NCI-H774 (cell line): ENCODE measurements at regions not wholly inside any gene's neighbourhood (a gene's known extent, or its start where the extent isn't known, plus 50 kb on each side); places are given as distances from the start of the nearest gene placed in this dataset.
"Not testable (repeated sequence)": the region's sequence is repeated elsewhere in the genome, so short reads cannot be mapped to it uniquely, and the experiment has no call there.

Experiments used
- DNase-seq: peaks from one replicate; lab custom pipeline; 2025; lab: John Stamatoyannopoulos, UW

DNA sequence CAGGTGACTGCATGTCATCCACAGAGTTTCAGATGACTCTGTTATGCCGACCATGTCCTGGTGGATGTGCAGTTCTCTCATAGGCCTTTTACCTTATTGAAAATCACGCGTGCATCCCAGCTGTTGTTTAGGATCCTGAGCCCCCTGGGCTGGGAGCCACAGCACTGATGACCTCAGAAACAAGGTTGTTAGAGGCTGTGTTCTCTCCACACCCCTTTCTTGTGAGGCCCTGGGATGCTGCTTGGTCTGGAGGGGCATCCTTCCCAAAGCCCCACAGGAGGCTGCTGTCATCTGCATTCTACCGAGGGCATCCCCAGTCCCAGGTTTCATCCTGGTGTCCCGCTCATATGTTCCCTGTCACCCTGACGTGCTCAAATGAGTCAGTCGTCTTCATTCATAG lies 76.5 kb upstream of the IRX4 start:
- DNase-seq, result no peak

DNA sequence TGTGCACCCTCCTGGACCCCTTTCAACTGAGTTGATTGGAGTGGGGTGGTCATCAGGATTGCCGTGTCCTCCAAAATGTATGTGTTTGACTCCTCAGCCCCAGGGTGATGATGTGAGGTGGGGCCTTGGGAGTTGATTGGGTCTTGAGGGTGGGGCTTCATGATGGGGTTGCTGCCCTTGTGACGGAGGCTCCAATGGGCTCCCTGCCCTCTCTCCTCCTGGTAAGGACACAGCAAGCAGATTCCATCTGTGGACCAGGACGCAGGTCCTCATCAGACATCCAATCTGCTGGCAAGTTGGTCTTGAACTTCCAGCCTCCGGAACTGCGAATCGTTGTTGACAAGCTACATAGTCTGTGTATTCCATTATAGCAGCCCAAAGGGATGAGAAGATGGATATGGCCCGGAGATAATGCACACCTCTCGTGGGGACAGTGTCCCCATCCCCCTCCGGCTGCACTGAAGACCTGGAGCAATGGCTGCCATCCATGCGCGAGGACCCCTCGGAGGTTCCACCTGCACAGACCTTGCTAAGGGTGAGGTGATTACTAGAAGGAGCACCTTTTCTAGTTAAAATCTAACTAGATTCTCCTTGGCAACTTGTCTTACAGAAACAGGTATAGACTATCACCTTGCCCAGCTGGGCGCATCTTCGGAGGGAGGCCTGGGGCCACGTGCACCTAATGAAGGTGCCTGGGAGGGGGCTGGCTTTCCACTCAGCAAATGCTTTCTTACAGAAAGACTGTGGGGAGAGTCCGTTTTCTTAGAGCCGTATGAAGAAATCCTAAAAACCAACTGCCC lies 75.7 kb upstream of the IRX4 start:
- no peak for DNase-seq

DNA sequence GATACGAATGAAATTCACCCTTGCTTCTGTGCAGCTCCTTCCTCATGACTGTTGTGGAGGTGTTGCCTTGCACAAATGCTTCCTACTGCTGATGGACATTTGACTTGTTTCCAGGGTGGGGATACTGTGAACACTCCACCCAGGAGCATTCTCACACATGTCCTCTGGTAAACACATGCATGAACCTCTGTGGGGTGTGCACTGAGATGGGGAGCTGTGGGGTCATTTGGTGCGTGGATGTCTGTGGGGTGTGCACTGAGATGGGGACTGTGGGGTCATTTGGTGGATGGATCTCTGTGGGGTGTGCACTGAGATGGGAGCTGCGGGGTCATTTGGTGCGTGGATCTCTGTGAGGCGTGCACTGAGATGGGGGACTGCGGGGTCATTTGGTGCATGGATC lies 72.9 kb upstream of the IRX4 start:
- DNase-seq, result no peak

DNA sequence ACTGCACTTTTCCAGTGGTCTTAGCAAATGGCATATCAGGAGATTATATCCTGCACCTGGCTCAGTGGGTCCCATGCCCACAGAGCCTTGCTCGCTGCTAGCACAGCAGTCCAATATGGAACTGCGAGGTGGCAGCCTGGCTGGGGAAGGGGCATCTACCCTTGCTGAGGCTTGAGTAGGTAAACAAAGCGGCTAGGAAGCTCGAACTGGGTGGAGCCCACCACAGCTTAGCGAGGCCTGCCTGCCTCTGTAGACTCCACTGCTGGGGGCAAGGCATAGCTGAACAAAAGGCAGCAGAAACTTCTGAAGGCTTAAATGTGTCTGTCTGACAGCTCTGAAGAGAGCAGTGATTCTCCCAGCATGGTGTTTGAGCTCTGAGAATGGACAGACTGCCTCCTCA lies 71.0 kb upstream of the IRX4 start:
- not testable (repeated sequence) for DNase-seq

DNA sequence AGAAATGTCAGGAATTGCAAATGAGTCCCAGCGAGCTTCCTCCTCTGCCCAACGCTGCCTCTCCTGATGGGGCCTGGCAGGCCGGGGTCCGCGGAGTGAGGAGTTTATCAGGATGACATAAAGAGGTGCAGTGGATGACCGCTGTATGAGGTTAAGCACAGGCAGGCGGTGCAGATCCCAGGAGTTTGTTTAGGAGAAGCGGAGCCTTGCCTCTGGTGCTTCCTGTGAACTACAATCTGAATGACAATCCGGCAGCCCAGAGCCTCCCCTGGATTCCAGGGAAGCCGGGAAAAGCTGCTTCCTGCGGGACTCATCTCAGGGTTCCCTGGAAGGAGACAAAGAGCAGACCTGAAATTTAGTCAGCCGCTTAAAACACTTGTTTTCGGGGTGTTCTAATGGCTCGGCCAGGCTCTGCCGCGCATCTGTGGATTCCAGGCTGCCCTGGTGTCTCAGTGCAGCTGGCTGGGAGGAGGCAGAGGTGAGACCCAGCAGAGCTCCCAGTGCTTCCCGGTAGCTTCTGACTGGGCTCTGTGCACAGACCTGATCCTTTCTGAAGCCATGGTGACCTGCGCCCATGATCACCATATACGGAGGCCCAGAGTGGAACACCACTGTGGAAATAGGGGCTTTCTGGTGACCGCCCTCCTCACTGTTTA lies 69.8 kb upstream of the IRX4 start:
- no peak for DNase-seq

DNA sequence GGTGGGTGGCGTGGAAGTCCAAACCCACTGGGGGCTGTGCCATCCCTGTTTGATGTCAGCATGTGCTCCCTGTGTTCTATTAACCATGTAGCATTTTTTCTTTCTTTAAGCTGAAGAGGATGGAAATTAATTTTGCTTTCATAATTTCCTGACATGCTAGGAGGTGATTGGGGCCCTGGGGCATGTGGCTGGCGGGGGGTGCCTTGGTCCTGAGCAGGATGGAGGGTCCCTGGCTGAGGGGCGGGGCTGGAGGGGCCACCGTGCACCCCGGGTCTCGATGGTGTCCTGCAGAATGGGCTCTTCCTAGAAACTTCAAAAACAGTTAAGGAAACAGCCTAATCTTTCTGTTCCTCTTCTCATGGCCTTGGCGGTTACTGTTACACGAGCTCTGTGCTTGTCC lies 69.3 kb upstream of the IRX4 start:
- DNase-seq, result no peak

DNA sequence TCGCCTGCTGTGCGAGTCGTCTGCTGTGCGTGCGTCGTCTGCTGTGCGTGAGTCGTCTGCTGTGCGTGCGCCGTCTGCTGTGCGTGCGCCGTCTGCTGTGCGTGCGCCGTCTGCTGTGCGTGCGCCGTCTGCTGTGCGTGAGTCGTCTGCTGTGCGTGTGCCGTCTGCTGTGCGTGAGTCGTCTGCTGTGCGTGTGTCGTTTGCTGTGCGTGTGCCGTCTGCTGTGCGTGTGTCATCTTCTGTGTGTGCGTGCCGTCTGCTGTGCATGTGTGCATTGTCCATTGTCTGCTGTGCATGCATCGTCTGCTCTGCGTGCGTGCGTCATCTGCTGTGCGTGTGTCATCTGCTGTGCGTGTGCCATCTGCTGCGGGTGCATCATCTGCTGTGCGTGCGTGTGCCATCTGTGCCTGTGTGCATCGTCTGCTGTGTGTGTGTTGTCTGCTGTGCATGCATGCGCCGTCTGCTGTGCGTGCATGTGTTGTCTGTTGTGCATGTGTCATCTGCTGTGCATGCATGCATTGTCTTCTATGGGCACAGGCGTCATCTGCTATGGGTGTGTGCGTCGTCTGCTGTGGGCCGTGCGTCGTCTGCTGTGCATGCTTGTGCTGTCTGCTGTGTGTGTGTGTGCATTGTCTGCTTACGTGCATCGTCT lies 68.6 kb upstream of the IRX4 start:
- no peak for DNase-seq

DNA sequence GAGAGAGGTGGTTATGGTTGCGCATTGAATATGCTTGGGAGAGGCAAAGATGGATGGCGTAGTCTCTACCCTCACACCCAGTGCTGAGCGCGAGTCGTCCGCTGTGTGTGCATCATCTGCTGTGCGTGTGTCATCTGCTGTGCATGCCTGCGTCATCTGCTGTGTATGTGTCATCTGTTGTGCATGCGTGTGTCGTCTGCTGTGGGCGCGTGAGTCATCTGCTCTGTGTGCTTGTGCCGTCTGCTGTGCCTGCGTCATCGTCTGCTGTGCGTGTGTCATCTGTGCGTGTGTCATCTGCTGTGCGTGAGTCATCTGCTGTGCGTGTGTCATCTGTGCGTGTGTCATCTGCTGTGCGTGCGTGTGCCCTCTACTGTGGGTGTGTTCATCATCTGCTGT lies 68.0 kb upstream of the IRX4 start:
- no peak for DNase-seq

DNA sequence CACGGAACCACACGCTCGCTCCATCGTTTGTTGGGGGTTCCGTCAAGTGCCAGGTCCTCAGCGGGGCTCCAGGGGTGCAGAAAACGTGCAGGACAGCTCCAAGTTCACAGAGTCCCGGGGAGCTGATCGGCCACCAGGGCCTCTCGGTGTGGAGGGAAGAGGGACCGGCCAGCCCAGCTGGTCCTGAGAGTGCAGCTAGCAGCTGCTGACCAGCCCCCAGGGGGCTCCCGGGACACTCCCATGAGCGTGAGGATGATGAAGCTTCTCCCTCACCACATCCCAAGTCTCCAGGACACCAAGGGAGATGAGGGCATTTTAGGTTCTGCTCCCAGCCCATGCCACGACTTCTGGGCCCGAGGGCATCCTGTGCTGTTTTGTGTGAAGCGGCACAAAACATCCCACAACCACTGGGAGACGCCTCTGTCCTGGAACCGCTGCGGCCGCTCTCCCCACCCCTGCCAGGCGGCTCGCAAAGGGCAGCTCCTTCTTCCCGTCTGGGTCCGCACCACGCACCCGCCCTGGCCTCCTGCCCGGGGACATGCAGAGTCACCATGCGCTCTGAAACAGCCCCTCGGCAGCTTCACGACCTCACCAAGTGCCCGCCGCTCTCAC lies 67.5 kb upstream of the IRX4 start:
- DNase-seq, result no peak

DNA sequence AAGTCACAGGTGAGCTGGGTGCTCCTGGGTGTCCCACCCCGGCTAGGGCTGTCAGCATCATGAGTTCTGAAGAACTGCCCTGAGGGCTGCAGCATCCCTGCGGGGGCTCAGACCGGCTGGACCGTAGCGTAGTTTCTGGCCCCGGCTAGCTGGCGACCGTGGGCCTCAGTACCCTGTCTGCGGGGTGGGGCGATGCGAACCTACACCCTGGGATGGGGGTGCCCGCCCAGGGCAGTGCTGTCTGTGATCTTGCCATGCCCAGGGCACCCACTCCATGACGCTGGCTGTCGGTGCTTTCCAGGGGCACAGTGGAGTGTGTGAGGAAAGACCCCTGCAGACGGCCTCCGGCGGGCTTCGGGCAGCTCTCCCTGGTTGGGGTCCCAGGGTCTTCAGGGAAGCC lies 66.5 kb upstream of the IRX4 start:
- no peak for DNase-seq

DNA sequence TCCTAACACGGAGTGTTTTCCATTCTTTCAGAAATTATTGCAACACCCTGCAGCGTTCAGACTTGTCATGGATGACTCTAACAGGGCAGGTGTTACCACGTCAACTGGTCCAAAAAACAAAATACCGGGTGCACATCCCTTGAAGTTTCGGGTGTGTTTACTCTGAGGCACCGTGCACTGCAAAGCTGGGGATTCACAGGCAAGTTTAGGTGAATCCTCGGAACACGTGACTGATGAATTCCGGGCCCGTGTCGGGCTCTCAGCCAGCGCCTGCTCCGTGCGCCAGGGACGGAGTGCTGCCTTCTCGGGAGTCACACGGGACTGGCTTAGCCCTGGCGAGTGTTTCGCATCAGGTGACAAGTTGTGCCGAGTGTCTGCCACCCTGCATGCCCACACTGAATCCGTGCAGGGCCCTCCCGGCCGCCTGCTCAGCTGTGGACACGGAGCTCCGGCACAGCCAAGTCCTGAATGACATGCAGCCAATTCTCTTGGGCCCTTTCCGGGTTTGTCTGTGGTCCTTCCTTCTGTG lies 66.0 kb upstream of the IRX4 start:
- no peak for DNase-seq

DNA sequence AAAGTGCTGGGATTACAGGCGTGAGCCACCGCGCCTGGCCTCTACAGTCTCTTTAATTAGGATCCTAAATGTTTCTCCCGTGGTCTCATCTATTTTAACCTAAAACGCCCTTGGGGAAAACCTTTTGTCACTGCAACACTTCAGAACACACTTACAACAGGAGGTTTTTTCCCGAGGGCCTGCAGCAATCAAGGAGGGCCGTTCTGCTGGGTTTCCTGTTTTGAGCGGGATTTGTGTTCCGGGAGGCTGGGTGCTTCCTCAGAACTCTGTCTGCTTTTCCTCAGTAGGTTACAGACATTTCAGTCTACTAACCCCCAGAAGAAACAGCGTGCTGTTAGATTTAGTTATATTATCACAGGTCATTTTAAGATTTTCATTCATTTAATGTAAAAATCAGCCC lies 65.4 kb upstream of the IRX4 start:
- no peak for DNase-seq

DNA sequence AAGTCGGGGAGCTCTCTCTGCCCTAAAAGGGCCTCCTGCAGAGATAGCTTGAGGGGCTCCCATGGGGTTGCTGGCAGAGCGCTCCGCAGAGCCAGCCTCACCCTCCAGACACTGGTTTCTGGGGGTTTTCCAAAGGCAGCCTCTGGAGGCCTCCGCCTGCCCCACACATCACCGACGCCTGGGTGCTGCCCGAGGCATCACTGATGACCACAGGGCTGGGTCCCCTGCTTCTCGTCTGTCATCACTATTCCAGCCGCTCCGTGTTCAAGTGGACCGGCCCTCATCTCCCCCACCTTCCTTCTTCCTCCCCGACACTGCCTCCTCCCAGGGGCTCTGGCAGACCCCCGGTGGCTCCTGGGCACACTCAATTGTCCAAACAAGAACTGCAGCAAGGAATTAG lies 64.1 kb upstream of the IRX4 start:
- DNase-seq, result no peak

DNA sequence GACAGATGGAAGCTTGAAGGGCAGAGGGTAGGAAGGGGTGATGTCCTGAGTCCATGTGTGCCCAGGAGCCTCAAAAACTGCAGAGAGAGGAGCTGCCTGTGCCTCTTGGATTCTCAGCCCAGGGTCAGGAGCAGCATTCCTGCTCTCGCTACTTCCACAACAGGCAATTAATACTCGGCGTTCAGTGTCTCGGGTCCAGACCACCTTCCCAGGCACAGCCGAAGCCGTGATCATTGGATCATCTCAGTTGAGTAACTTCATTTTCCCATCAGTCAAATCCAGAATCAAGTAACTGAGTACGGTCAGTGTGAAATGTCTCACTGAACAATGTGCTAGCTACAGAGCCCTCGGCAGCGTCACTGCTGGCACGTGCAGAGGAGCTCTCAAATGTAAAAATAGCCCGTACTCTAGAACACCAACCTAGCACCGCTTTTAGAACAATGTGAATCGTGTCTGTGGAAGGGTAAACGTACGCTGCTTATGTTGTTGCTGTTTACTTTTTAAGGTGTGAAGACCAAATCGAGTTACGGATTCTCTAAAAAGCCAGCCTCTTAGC lies 63.5 kb upstream of the IRX4 start:
- no peak for DNase-seq

DNA sequence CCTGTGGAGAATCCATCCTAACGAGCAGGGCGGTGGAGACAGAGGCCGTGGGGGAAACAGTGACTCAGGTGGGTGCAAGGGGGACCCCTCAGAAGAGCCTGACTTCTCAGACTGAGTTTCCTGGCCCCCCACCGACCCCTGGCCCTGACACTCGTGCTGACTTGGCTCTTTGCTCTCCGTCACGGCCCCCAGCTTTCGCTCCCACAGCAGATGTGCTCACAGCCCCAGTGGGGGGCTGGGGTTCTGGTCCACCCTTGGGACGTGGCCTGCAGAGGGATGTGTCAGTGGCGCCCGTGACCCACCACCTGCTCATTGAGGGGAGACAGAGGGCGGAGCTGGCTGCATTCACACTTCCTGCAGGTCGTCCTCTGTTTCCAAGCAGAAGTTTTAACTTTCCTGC lies 62.9 kb upstream of the IRX4 start:
- DNase-seq, result no peak

DNA sequence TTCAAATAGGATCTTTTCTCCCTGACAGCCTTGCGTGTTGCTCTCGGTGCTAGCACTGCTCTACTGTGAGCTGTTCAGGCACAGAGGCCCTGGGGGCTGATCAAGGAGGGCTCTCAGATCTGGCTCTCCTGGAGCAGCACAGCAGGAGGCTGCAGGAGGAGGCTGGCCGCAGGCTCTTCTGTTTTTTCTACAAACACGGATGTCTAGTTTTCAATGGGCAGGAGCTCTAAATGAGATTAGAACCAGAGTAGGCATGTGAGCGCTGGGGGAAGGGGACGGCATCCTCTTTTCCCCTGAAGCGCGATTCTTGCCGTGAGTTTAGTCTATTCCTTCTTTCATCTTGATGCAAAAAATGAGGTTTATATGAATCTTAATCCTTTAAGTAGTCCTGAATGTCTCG lies 61.7 kb upstream of the IRX4 start:
- no peak for DNase-seq

DNA sequence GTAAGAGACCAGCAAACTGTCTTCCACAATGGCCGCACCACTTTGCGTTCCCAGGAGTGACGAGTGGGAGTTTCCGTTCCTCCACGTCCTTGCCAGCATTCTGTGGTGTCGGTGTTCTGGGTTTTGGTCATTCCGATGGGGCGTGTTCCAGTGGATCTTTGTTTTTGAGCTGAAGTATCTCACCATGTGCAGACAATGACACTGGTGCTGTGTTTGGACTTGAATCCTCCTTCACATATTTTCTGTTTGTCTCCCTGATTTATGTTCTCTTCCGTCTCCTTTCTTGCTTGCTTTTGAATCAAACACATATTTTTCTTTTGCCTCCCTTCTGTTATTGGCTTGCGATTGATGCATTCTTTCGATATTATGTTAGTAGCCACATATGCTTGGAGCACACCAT lies 60.8 kb upstream of the IRX4 start:
- no peak for DNase-seq

DNA sequence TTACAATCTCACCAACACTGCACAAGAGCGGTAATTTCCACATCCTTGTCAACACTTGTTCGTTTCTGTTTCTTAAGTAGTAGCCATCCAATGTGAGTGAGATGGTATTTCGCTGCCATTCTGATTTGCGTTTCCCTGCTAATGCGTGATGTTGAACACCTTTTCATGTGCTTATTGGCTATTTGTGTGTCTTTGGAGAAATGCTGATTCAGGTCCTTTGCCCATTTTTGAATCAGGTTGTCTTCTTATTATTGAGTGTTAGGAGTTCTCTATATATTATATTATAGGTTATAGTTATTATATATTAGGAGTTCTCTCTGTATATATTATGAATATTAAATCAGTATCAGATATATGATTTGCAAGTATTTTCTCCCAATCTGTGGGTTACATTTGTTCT lies 59.9 kb upstream of the IRX4 start:
- no peak for DNase-seq

DNA sequence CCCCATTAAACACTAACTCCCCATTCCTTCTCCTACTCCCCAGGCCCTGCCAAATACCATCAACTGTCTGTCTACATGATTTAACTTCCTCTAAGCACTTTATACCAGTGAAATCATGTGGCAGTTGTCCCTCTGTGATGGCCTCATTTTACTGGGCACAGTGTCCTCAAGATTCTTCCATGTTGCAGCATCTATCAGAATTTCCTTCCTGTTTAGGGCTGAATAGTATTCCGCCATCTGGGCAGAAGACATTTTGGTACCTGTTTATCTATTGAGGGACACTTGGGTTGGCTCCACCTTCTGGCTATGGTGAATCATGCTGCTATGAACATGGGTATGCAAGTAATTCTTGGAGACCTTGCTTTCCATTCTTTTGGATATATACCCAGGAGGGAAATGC lies 59.4 kb upstream of the IRX4 start:
- no peak for DNase-seq

DNA sequence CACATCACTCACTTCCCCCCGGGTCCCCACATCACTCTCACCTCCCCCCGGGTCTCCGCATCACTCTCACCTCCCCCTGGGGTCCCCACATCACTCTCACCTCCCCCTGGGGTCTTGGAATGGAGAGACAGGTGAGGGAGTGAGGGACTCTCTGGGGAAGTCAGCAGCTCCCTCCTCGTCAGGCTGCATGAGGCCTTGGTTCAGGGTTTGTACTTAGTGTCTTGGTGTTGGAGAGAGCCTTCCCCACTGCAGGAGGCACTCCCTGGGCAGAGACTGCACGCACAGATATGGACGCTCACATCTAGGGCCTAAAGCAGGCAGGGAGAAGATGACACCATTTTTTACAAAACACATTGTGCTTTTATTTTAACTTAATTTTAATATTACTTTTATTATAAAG lies 56.5 kb upstream of the IRX4 start:
- no peak for DNase-seq

DNA sequence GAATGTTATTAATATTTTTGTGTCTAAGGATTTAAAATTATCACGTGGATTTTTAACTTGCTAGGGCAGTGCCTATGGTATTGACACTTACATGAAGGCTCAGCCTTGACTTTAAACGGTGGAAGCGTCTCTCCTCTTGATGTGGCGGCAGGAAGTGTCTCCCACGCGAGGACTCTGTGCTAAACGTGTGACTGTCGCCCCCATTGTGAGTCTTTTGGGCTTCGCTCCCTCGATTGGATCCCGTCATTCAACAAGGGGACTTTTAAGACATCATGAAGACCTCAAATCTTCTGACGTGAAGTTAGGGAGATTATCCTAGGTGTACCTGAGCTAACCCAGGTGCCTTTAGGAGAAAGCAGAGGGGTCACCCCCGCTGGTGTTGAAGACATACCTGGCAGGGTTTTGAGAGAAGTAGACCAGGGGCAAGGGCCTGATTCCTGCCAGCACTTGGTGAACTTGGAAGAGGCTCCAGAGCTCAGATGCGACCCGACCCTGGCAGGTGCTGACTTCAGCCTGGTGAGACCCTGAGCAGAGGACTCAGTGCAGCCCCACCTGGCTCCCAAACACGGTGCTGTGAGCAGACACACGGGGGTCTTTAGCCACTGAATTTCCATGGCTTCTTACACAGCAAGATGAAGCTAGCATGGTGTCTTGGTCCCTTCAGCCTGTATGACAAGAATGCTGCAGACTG lies 55.7 kb upstream of the IRX4 start:
- no peak for DNase-seq

DNA sequence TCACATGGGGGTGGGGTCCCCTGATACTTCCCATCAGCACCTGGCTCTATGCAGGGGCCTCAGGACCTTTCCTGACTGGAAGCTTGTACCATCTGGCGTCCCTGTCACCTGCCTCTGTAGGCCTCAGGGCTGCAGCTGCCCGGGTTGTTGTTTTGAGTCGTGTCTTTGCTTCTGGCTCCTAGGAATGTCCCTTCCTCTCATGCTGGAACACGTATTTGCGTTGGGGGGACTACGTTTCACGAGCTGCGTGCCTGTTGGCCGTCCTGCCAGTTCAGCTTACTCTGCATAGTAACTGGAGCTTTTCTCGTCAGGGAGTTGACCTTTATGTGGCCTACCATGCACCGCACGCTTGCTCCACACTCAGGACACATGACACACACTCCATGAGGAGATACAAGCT lies 54.9 kb upstream of the IRX4 start:
- DNase-seq, result no peak
